AG04450 (cell line): ENCODE measurements at regions not wholly inside any gene's neighbourhood (a gene's known extent, or its start where the extent isn't known, plus 50 kb on each side); places are given as distances from the start of the nearest gene placed in this dataset.

ENCODE experiments used
- CTCF ChIA-PET: fragments of 300-600, 350-600 bp; formaldehyde crosslinking; extraction: SDS; loops from one replicate; lab custom pipeline; 2022; ENCODE audit warnings: antibody characterized with exemption, inconsistent platforms; lab: Charles Lee
- POLR2A ChIA-PET: fragments of 350-600 bp; formaldehyde crosslinking; extraction: SDS; loops from one replicate; lab custom pipeline; 2021; ENCODE audit warnings: antibody characterized with exemption, inconsistent platforms; lab: Yijun Ruan, JAX
- DNase-seq: peaks from one replicate; pipeline ENCODE4 v3.0.0-alpha.2; 2011; ENCODE audit warnings: low read depth, low spot score
- H3K27ac ChIP-seq: one replicate; pipeline ENCODE4 v1.5.1; 2012; ENCODE audit warnings: low read depth, low read length, control low read depth
- H3K27me3 ChIP-seq: one replicate; pipeline ENCODE4 v1.6.0; 2012; ENCODE audit warnings: low read length; ENCODE audit not compliant: control insufficient read depth, insufficient read depth
- H3K4me3 ChIP-seq: 2 replicates; pipeline ENCODE4 v1.5.1; 2011; ENCODE audit warnings: mild to moderate bottlenecking, low read depth, low read length, control low read depth
- H3K9me3 ChIP-seq: 2 replicates; pipeline ENCODE4 v1.5.1; 2012; ENCODE audit warnings: low read length; ENCODE audit not compliant: control insufficient read depth, insufficient read depth
- CTCF ChIP-seq: IDR thresholded peaks from 2 replicates; pipeline ENCODE4 v1.5.1; 2011; ENCODE audit warnings: low read depth, low read length, control low read depth, inconsistent platforms

GRCh38 chr5:87877023-87877422 is 391.6 kb downstream of the TMEM161B start:
- CTCF ChIA-PET, result no interaction called here
- no peak overlapping the region for H3K27ac ChIP-seq
- H3K4me3 ChIP-seq, result no peak overlapping the region
- peaks cover 3% of the 10 kb centered on the region; the same call in 1 of the 2 replicates for H3K9me3 ChIP-seq
- H3K27me3 ChIP-seq, result no peaks in the 10 kb centered on the region
- no peak for DNase-seq
- POLR2A ChIA-PET, result no interaction called here
- TF ChIP-seq CTCF, result no peak

DNA sequence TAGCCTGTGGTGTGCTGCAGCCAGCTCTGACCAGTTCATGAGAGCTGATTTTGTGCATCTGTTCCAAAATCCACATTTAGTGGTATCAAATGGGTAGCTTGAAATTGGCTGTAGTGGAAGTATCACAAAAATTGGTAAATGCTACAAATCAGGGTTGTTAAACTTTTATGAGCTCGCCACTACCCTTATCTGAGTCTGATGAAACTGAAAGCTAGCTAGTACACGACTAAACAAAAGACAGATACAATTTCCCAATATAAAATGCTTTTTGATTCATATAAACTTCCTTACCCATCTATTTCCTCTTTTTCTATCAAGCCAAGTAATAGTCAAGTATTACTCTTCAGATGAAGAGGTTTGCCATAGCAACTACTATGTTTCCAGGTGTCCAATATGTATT is 392.0 kb downstream of the TMEM161B start:
- no peak for TF ChIP-seq CTCF
- ChIA-PET POLR2A (no interaction called here), CTCF (no interaction called here)
- Histone ChIP-seq H3K9me3 (peaks cover 3% of the 10 kb centered on the region; the same call in 1 of the 2 replicates), H3K27ac (no peak overlapping the region), H3K27me3 (no peaks in the 10 kb centered on the region), H3K4me3 (no peak overlapping the region)
- no peak for DNase-seq

DNA sequence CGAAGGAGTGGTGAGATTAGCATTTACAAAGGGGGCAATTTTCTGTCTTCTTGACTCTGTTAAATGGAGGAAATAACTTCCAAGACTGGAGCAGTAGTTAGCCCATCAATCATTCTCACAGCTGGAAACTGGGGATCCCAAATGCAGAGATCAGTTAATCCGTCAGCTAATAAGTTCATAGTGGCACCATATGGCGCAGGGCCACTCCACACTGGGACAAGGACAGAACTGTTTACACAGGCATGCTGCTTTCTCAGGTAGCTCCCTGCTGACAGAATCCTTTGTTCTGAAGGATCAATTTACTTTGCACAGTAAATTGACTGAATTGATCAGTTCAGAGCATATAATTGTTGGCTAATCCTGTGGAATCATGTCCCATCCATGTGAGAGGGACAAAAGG is 395.7 kb downstream of the TMEM161B start:
- no peak for TF ChIP-seq CTCF
- no peak overlapping the region for H3K4me3 ChIP-seq
- H3K9me3 ChIP-seq, result peaks cover 3% of the 10 kb centered on the region; the same call in 1 of the 2 replicates
- DNase-seq, result no peak
- no peak overlapping the region for H3K27ac ChIP-seq
- ChIA-PET POLR2A (no interaction called here), CTCF (no interaction called here)
- no peaks in the 10 kb centered on the region for H3K27me3 ChIP-seq

- Histone ChIP-seq H3K27me3 (no peaks in the 10 kb centered on the region), H3K4me3 (no peak overlapping the region), H3K9me3 (peaks cover 6% of the 10 kb centered on the region), H3K27ac (no peak overlapping the region)
- TF ChIP-seq CTCF, result no peak
- POLR2A ChIA-PET, result no interaction called here
- CTCF ChIA-PET, result no interaction called here
- DNase-seq, result no peak
These were observed 399.9 kb downstream of the TMEM161B start for GRCh38 chr5:87868792-87869191.

- Histone ChIP-seq H3K9me3 (peaks cover 3% of the 10 kb centered on the region; the same call in 1 of the 2 replicates), H3K4me3 (no peak overlapping the region), H3K27me3 (no peaks in the 10 kb centered on the region), H3K27ac (no peak overlapping the region)
- CTCF ChIA-PET, result no interaction called here
- POLR2A ChIA-PET, result no interaction called here
- DNase-seq, result no peak
- TF ChIP-seq CTCF, result no peak
These were observed 401.4 kb downstream of the TMEM161B start for GRCh38 chr5:87867281-87867680.
